K562 (cell line): ENCODE measurements at regions not wholly inside any gene's neighbourhood (a gene's known extent, or its start where the extent isn't known, plus 50 kb on each side); places are given as distances from the start of the nearest gene placed in this dataset.

ENCODE experiments used
- ATAC-seq: fragments of 200-7000 bp; cut with Tn5 transposase; 3 replicates; pipeline ENCODE4 v1.9.1; 2020; ENCODE audit warnings: moderate library complexity
- BruUV-seq: library from RNA; stranded (reverse); fragments of 400-500 nt; replicated peaks from 2 replicates; lab custom pipeline; 2021; lab: Mats Ljungman, UMichigan
- CTCF ChIA-PET: fragments of 300-600 bp; formaldehyde crosslinking; extraction: SDS; loops from one replicate; lab custom pipeline; 2021; ENCODE audit warnings: low intra/inter-chr PET ratio; lab: Yijun Ruan, JAX
- POLR2A ChIA-PET: fragments of 300-600, 350-650 bp; sonication (Branson Sonifier 250); formaldehyde crosslinking; extraction: SDS; loops from one replicate; lab custom pipeline; 2021; ENCODE audit warnings: antibody characterized with exemption, inconsistent platforms; lab: Yijun Ruan, JAX
- DNase-seq, 4 experiments: peaks; one replicate each; pipeline versions ENCODE4 v3.0.0 to v3.0.0-alpha.2; 2011 to 2018; ENCODE audit warnings: low spot score in 3 of 4, mixed read lengths in 3 of 4; ENCODE audit errors: extremely low read depth in 1 of 4
- FAIRE-seq: peaks from 2 replicates; lab custom pipeline; 2011; peaks lifted over from hg19 to GRCh38; lab: Jason Lieb, UNC
- H2AFZ ChIP-seq: 2 replicates; pipeline ENCODE4 v1.6.0; 2011; ENCODE audit warnings: low read depth, low read length, control low read depth, inconsistent platforms
- H3K27ac ChIP-seq: fragments of 200-600 bp; 3 replicates; pipeline ENCODE4 v1.8.0; 2011; ENCODE audit warnings: low read depth, mild to moderate bottlenecking, control low read depth, inconsistent platforms, low read length, moderate library complexity, mixed read lengths; ENCODE audit errors: extremely low read depth
- H3K27me3 ChIP-seq, 2 experiments: fragments of 300-600 bp in 1 of 2; 2 replicates in 1 of 2; 3 replicates in 1 of 2; pipeline versions ENCODE4 v1.6.0 to v1.8.0; 2011; ENCODE audit warnings: inconsistent platforms in 2 of 2, low read length in 2 of 2, mild to moderate bottlenecking in 1 of 2, mixed read lengths in 1 of 2, moderate library complexity in 1 of 2; ENCODE audit not compliant: control insufficient read depth in 2 of 2, insufficient read depth in 2 of 2
- H3K36me3 ChIP-seq: fragments of 300-600 bp; 3 replicates; pipeline ENCODE4 v1.8.0; 2011; ENCODE audit warnings: mild to moderate bottlenecking, low read length, inconsistent platforms; ENCODE audit not compliant: control insufficient read depth, insufficient read depth
- H3K4me1 ChIP-seq, 2 experiments: fragments of 200-600 bp in 1 of 2; replicated peaks in 1 of 2; 2 replicates in 1 of 2; 3 replicates in 1 of 2; pipeline versions ENCODE4 v1.5.1 to v1.8.0; 2011; ENCODE audit warnings: inconsistent platforms in 2 of 2, low read length in 2 of 2, mild to moderate bottlenecking in 1 of 2, mixed read lengths in 1 of 2, moderate library complexity in 1 of 2; ENCODE audit not compliant: control insufficient read depth in 2 of 2, insufficient read depth in 2 of 2
- H3K4me2 ChIP-seq: 2 replicates; pipeline ENCODE4 v1.6.1; 2011; ENCODE audit warnings: low read length, control low read depth, inconsistent platforms, mixed read lengths; ENCODE audit not compliant: insufficient read depth
- H3K4me3 ChIP-seq: fragments of 200-600 bp; sonication (generic), shearing (Covaris generic); 2 replicates; pipeline ENCODE4 v1.5.1; 2016; ENCODE audit warnings: control low read depth, inconsistent platforms
- H3K79me2 ChIP-seq: fragments of 200-600 bp; 3 replicates; pipeline ENCODE4 v1.8.0; 2011; ENCODE audit warnings: low read length, inconsistent platforms; ENCODE audit not compliant: control insufficient read depth, insufficient read depth
- H3K9ac ChIP-seq, 2 experiments: 2 replicates each; pipeline versions ENCODE4 v1.6.0 to v1.6.1; 2011; ENCODE audit warnings: low read depth in 2 of 2, low read length in 2 of 2, control low read depth in 1 of 2, inconsistent platforms in 1 of 2, mild to moderate bottlenecking in 1 of 2, mixed read lengths in 1 of 2; ENCODE audit not compliant: insufficient read depth in 1 of 2
- H3K9me1 ChIP-seq: one replicate; pipeline ENCODE4 v1.6.0; 2011; ENCODE audit warnings: inconsistent platforms, mild to moderate bottlenecking, low read length, moderate library complexity; ENCODE audit not compliant: control insufficient read depth, insufficient read depth
- H3K9me3 ChIP-seq: replicated peaks from 2 replicates; pipeline ENCODE4 v1.5.1; 2011; ENCODE audit warnings: low read depth, low read length, inconsistent platforms; ENCODE audit not compliant: control insufficient read depth, insufficient read depth
- H4K20me1 ChIP-seq: replicated peaks from 2 replicates; pipeline ENCODE4 v1.6.1; 2011; ENCODE audit warnings: low read length, inconsistent platforms, mixed read lengths; ENCODE audit not compliant: control insufficient read depth, insufficient read depth
- KLF13 ChIP-seq: fragments of 450-650 bp; IDR thresholded peaks from 2 replicates; pipeline ENCODE4 v1.6.1; 2016; ENCODE audit warnings: missing genetic modification characterization, low read depth, mild to moderate bottlenecking, missing compliant biosample characterization, moderate library complexity, borderline replicate concordance
- POU5F1 ChIP-seq: fragments of 150-350 bp; IDR thresholded peaks from 2 replicates; pipeline ENCODE4 v1.6.1; 2014; ENCODE audit warnings: borderline replicate concordance, low read length, low read depth, mild to moderate bottlenecking; ENCODE audit not compliant: partially characterized antibody
- PTTG1 ChIP-seq: fragments of 450-650 bp; IDR thresholded peaks from 2 replicates; pipeline ENCODE4 v1.6.1; 2016; ENCODE audit warnings: low read depth, mild to moderate bottlenecking, missing genetic modification characterization, missing compliant biosample characterization
- TOE1 ChIP-seq, 2 experiments: fragments of 450-650 bp in 1 of 2; sonication (generic) in 1 of 2; formaldehyde crosslinking in 1 of 2; IDR thresholded peaks; 2 replicates each; pipeline versions ENCODE4 v1.7.1 to v1.8.0; 2016 to 2022; ENCODE audit warnings: borderline replicate concordance in 2 of 2, mild to moderate bottlenecking in 2 of 2, antibody characterized with exemption in 1 of 2, inconsistent platforms in 1 of 2, low read depth in 1 of 2, missing genetic modification reagents in 1 of 2, moderate library complexity in 1 of 2
- WGBS: fragments of 100-300 bp; shearing (Covaris generic); methylation state at CpG from one replicate; pipeline ENCODE4 v1.1.6; 2016; ENCODE audit warnings: low coverage, mixed read lengths; ENCODE audit not compliant: insufficient coverage; ENCODE audit errors: missing lambda C conversion rate; 5-methylcytosine and 5-hydroxymethylcytosine counted together
- in situ Hi-C: fragments of 300-500 bp; cut with MboI; formaldehyde crosslinking; loops from 4 replicates; pipeline ENCODE4 v1.15.0; 2018; ENCODE audit warnings: inconsistent platforms, mixed read lengths
- intact Hi-C: fragments of 100-400 bp; cut with micrococcal nuclease; formaldehyde crosslinking; loops from 2 replicates; pipeline ENCODE4 v1.14.2; 2022
- TF ChIP-seq, protein P1 (sequence below), 3 experiments: IDR thresholded peaks in 2 of 3; conservative IDR thresholded peaks in 1 of 3; 2 replicates each; pipeline ENCODE4 v1.5.1; 2011 to 2012; ENCODE audit warnings: low read length in 3 of 3, mild to moderate bottlenecking in 3 of 3, control low read depth in 2 of 3, improper control_type of control experiment in 1 of 3, inconsistent platforms in 1 of 3, low read depth in 1 of 3, mixed read lengths in 1 of 3, moderate library complexity in 1 of 3; ENCODE audit not compliant: insufficient read depth in 2 of 3

DNA sequence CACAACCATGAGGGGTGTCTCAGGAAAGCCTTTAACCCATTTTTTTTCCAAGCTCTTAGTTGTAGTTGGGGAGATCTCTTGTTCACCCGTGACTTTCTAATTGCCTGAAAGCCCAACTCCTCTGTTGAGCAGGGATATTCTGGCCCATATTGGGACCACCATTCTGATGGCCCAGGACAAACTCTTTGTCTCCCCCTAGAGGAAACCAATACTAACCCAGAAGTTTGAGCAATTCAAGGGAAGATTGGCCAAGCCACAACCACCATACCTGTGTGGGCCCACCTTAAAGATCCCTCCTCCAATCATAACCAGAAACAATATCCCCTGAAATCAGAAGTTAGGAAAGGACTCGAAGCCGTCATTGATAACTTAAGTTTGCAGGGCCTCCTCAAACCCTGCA lies 132.6 kb downstream of the THBS2 start:
- no peaks in the 10 kb centered on the region for H3K9me1 ChIP-seq
- POLR2A ChIA-PET, result no interaction called here
- H3K4me1 ChIP-seq, result no peaks in the 10 kb centered on the region
- intact Hi-C loops (no loop called here), in situ Hi-C loops (no loop called here)
- no peak overlapping the region for H2AFZ ChIP-seq
- peak; percentile 69 for FAIRE-seq
- H3K27ac ChIP-seq, result no peak overlapping the region
- no peaks in the 10 kb centered on the region for H3K79me2 ChIP-seq
- CTCF ChIA-PET, result no interaction called here
- no peaks in the 10 kb centered on the region; the same call in 1 of the 2 replicates for H3K9me3 ChIP-seq
- no peak overlapping the region for H3K4me2 ChIP-seq
- H4K20me1 ChIP-seq, result 0 out of 2 replicates have a peak, but pooled peaks cover 4% of the 10 kb centered on the region
- H3K9ac ChIP-seq, result no peak overlapping the region
- no peaks in the 10 kb centered on the region for H3K36me3 ChIP-seq
- WGBS, result 0% methylated on average over 3 of the region's 3 CpGs
- no TSS peak for BruUV-seq
- peak; percentile 50; the same call in 1 of the 3 replicates for ATAC-seq
- DNase-seq, result peak in 1 of 4 experiments; percentile 4
- TF ChIP-seq PTTG1 (no peak), KLF13 (tag) (no peak), TOE1 (IDR thresholded peaks at IDR 0.05; ENCODE audit: borderline replicate concordance) (no peak), TOE1 (CRISPR knock-in tag; IDR thresholded peaks at IDR 0.05; ENCODE audit: borderline replicate concordance, low read depth) (no peak), POU5F1 (no peak)
- TF ChIP-seq, protein P1, sequence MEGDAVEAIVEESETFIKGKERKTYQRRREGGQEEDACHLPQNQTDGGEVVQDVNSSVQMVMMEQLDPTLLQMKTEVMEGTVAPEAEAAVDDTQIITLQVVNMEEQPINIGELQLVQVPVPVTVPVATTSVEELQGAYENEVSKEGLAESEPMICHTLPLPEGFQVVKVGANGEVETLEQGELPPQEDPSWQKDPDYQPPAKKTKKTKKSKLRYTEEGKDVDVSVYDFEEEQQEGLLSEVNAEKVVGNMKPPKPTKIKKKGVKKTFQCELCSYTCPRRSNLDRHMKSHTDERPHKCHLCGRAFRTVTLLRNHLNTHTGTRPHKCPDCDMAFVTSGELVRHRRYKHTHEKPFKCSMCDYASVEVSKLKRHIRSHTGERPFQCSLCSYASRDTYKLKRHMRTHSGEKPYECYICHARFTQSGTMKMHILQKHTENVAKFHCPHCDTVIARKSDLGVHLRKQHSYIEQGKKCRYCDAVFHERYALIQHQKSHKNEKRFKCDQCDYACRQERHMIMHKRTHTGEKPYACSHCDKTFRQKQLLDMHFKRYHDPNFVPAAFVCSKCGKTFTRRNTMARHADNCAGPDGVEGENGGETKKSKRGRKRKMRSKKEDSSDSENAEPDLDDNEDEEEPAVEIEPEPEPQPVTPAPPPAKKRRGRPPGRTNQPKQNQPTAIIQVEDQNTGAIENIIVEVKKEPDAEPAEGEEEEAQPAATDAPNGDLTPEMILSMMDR (IDR thresholded peaks at IDR 0.05 in 2 of 3, conservative IDR thresholded peaks at IDR 0.05 in 1 of 3; ENCODE audit: insufficient read depth in 2 of 3, low read depth in 1 of 3, low read length in 3 of 3), result peak; percentile 35 to 39 (median 39); a peak in 5 of 6 replicates
- peaks cover 0 to 4% of the 10 kb centered on the region in 2 experiments; a peak in 1 of 5 replicates for H3K27me3 ChIP-seq
- H3K4me3 ChIP-seq, result no peak overlapping the region
